Epithelial cell of proximal tubule (primary cell): ENCODE measurements at regions not wholly inside any gene's neighbourhood (a gene's known extent, or its start where the extent isn't known, plus 50 kb on each side); places are given as distances from the start of the nearest gene placed in this dataset.
"Not testable (repeated sequence)": the region's sequence is repeated elsewhere in the genome, so short reads cannot be mapped to it uniquely, and the experiment has no call there.

Experiments
- DNase-seq: peaks from one replicate; pipeline ENCODE4 v3.0.0-alpha.2; 2011; ENCODE audit warnings: low read depth
- H3K4me3 ChIP-seq: 2 replicates; pipeline ENCODE4 v1.5.1; 2011; ENCODE audit warnings: low read depth, mild to moderate bottlenecking, low read length
- TF ChIP-seq, protein P1 (sequence below): conservative IDR thresholded peaks from 2 replicates; pipeline ENCODE4 v1.5.1; 2012; ENCODE audit warnings: low read depth, mild to moderate bottlenecking, low read length

GRCh38 chr5:81834021-81834660 is 83.2 kb upstream of the SSBP2 start:
- TF ChIP-seq, protein P1, sequence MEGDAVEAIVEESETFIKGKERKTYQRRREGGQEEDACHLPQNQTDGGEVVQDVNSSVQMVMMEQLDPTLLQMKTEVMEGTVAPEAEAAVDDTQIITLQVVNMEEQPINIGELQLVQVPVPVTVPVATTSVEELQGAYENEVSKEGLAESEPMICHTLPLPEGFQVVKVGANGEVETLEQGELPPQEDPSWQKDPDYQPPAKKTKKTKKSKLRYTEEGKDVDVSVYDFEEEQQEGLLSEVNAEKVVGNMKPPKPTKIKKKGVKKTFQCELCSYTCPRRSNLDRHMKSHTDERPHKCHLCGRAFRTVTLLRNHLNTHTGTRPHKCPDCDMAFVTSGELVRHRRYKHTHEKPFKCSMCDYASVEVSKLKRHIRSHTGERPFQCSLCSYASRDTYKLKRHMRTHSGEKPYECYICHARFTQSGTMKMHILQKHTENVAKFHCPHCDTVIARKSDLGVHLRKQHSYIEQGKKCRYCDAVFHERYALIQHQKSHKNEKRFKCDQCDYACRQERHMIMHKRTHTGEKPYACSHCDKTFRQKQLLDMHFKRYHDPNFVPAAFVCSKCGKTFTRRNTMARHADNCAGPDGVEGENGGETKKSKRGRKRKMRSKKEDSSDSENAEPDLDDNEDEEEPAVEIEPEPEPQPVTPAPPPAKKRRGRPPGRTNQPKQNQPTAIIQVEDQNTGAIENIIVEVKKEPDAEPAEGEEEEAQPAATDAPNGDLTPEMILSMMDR, result no peak
- H3K4me3 ChIP-seq, result no peak overlapping the region
- no peak for DNase-seq

DNA sequence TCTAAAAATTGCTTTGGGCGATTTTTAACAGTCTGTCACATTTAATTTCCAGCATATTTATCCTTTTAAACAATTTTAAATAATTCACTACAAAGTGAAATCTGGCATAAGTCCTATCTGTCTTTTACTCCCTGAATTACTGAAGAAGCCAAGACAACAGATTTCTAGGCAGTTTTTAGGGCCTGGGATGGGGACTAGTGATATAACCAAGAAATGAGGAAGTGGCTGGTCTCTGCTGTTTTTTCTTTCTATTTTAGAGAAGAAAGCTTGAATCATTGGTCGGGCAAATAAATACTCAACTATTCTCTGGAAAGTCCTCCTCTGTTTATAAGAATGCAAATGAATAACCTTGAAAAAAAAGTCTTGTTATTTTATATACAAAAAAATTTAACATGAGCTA is 79.7 kb upstream of the SSBP2 start:
- TF ChIP-seq, protein P1, result no peak
- DNase-seq, result no peak
- H3K4me3 ChIP-seq, result no peak overlapping the region

- no peak overlapping the region for H3K4me3 ChIP-seq
- TF ChIP-seq, protein P1, result no peak
Observed at GRCh38 chr5:81829242-81829641, 78.3 kb upstream of the SSBP2 start.

DNA sequence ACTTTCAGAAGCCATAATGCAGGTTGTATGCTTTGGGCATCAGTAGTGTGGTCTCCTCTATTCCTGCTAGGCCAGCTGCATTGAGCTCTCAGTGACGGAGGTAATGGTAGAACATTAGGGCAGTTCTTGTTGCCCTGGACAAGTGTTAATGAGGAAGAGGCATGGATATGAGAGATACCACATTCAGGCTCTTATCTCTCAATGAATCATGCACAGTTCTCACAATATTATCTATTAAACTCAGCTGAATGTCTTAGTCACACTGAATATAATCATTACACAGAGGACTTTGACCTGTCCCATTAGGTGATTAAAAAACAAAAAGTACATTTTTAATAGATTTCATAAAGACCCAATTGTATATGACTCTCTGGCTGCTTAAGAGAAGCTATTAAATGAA is 76.6 kb upstream of the SSBP2 start:
- TF ChIP-seq, protein P1, result no peak

More at GRCh38 chr5:81829242-81829641, 78.3 kb upstream of the SSBP2 start:
- DNase-seq, result no peak

DNA sequence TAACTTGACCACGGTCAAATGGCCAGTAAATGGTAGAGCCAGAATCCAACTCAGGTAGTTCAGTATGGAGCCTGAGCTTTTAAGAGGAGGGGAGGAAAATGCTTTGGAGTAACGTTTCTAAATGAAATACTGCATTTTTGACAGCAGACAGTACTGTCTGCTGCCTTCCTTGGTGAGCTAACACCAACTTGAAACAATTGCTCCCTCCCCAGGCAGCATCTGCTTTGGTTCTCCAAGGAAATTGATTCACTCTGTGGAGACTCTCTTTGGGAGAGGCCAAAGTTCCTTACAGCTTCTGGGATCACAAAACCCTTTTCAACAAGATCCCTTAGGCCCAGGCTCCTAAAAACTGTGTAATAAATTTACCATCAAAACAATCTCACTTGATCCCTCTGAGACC is 75.2 kb upstream of the SSBP2 start:
- DNase-seq, result no peak
- TF ChIP-seq, protein P1, result peak; percentile 8
- no peak overlapping the region for H3K4me3 ChIP-seq

More for the DNA sequence above, 76.6 kb upstream of the SSBP2 start:
- DNase-seq, result no peak
- no peak overlapping the region for H3K4me3 ChIP-seq

DNA sequence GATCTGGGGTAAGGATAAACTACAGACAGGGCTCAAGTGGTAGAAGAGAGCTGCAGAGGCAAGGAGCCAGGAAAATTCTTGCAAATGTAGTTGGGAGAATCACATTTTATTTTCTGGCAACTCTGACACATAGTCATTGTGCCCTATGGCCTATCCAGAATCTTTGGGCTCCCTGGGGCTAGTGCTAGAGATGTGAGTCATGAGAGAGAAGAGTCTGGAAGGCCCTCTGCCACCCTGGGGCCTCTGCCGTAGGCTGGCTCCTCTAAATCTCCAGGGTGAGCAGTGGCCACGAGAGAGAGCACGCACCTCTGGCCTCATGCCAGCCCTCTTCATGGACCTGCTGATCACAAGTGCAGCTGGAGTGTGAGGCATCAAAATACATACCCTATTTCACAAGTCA is 74.3 kb upstream of the SSBP2 start:
- TF ChIP-seq, protein P1, result no peak
- peak; percentile 38 for DNase-seq
- no peak overlapping the region for H3K4me3 ChIP-seq

DNA sequence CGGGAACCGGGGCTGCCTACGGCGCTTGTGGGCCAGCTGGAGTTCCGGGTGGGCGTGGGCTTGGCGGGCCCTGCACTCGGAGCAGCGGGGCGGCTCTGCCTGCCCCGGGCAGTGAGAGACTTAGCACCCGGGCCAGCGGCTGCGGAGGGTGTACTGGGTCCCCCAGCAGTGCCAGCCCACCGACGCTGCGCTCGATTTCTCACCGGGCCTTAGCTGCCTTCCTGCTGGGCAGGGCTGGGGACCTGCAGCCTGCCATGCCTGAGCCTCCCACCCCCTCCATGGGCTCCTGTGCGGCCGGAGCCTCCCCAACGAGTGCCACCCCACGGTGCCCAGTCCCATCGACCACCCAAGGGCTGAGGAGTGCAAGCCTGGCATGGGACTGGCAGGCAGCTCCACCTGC is 72.8 kb upstream of the SSBP2 start:
- DNase-seq, result not testable (repeated sequence)

More for the DNA sequence above, 72.8 kb upstream of the SSBP2 start:
- not testable (repeated sequence) for H3K4me3 ChIP-seq
